ENCODE measurements at regions not wholly inside any gene's neighbourhood (a gene's known extent, or its start where the extent isn't known, plus 50 kb on each side); places are given as distances from the start of the nearest gene placed in this dataset.
"Not testable (repeated sequence)": the region's sequence is repeated elsewhere in the genome, so short reads cannot be mapped to it uniquely, and the experiment has no call there.

- H3K4me3 ChIP-seq (ENCODE audit: low read length), result no peak overlapping the region
Measured at GRCh38 chr4:20196476-20196875, 55.2 kb upstream of the SLIT2 start.

GRCh38 chr4:20195071-20195885, 56.4 kb upstream of the SLIT2 start:
- Histone ChIP-seq H3K27ac (ENCODE audit: low read length) (no peak overlapping the region), H3K9ac (ENCODE audit: low read length) (no peak overlapping the region), H3K36me3 (ENCODE audit: control insufficient read depth, low read depth, low read length) (no peaks in the 10 kb centered on the region), H3K4me1 (ENCODE audit: control insufficient read depth, low read depth, low read length) (no peaks in the 10 kb centered on the region), H3K4me3 (ENCODE audit: low read length) (no peak overlapping the region), H3K27me3 (ENCODE audit: control insufficient read depth, insufficient read depth, low read length) (no peaks in the 10 kb centered on the region), H3K9me3 (ENCODE audit: control insufficient read depth, low read depth, low read length) (no peaks in the 10 kb centered on the region)

More at GRCh38 chr4:20196476-20196875, 55.2 kb upstream of the SLIT2 start:
- Histone ChIP-seq H3K27ac (ENCODE audit: low read length) (no peak overlapping the region), H3K27me3 (ENCODE audit: control insufficient read depth, insufficient read depth, low read length) (no peaks in the 10 kb centered on the region), H3K9me3 (ENCODE audit: control insufficient read depth, low read depth, low read length) (no peaks in the 10 kb centered on the region), H3K9ac (ENCODE audit: low read length) (no peak overlapping the region), H3K4me1 (ENCODE audit: control insufficient read depth, low read depth, low read length) (no peaks in the 10 kb centered on the region), H3K36me3 (ENCODE audit: control insufficient read depth, low read depth, low read length) (no peaks in the 10 kb centered on the region)

GRCh38 chr4:20194123-20195013, 57.3 kb upstream of the SLIT2 start:
- H3K9me3 ChIP-seq (ENCODE audit: control insufficient read depth, low read depth, low read length), result no peaks in the 10 kb centered on the region
- H3K4me1 ChIP-seq (ENCODE audit: control insufficient read depth, low read depth, low read length), result no peaks in the 10 kb centered on the region
- H3K27ac ChIP-seq (ENCODE audit: low read length), result no peak overlapping the region
- no peak overlapping the region for H3K4me3 ChIP-seq (ENCODE audit: low read length)
- no peaks in the 10 kb centered on the region for H3K36me3 ChIP-seq (ENCODE audit: control insufficient read depth, low read depth, low read length)
- H3K27me3 ChIP-seq (ENCODE audit: control insufficient read depth, insufficient read depth, low read length), result no peaks in the 10 kb centered on the region
- no peak overlapping the region for H3K9ac ChIP-seq (ENCODE audit: low read length)

- no peaks in the 10 kb centered on the region for H3K4me1 ChIP-seq (ENCODE audit: control insufficient read depth, low read depth, low read length)
- no peaks in the 10 kb centered on the region for H3K27me3 ChIP-seq (ENCODE audit: control insufficient read depth, insufficient read depth, low read length)
- no peak overlapping the region for H3K27ac ChIP-seq (ENCODE audit: low read length)
- no peak overlapping the region for H3K9ac ChIP-seq (ENCODE audit: low read length)
- H3K4me3 ChIP-seq (ENCODE audit: low read length), result no peak overlapping the region
- H3K36me3 ChIP-seq (ENCODE audit: control insufficient read depth, low read depth, low read length), result no peaks in the 10 kb centered on the region
- no peaks in the 10 kb centered on the region for H3K9me3 ChIP-seq (ENCODE audit: control insufficient read depth, low read depth, low read length)
Measured at GRCh38 chr4:20193141-20193936, 58.4 kb upstream of the SLIT2 start.

GRCh38 chr4:20192736-20193135, 59.0 kb upstream of the SLIT2 start:
- Histone ChIP-seq H3K36me3 (ENCODE audit: control insufficient read depth, low read depth, low read length) (no peaks in the 10 kb centered on the region), H3K9me3 (ENCODE audit: control insufficient read depth, low read depth, low read length) (no peaks in the 10 kb centered on the region), H3K27me3 (ENCODE audit: control insufficient read depth, insufficient read depth, low read length) (no peaks in the 10 kb centered on the region), H3K9ac (ENCODE audit: low read length) (no peak overlapping the region), H3K4me3 (ENCODE audit: low read length) (no peak overlapping the region), H3K27ac (ENCODE audit: low read length) (no peak overlapping the region), H3K4me1 (ENCODE audit: control insufficient read depth, low read depth, low read length) (no peaks in the 10 kb centered on the region)

GRCh38 chr4:20185103-20185502, 66.6 kb upstream of the SLIT2 start:
- Histone ChIP-seq H3K9me3 (ENCODE audit: control insufficient read depth, low read depth, low read length) (no peaks in the 10 kb centered on the region), H3K27me3 (ENCODE audit: control insufficient read depth, insufficient read depth, low read length) (no peaks in the 10 kb centered on the region), H3K4me3 (ENCODE audit: low read length) (no peak overlapping the region), H3K4me1 (ENCODE audit: control insufficient read depth, low read depth, low read length) (no peaks in the 10 kb centered on the region), H3K27ac (ENCODE audit: low read length) (no peak overlapping the region), H3K9ac (ENCODE audit: low read length) (no peak overlapping the region), H3K36me3 (ENCODE audit: control insufficient read depth, low read depth, low read length) (no peaks in the 10 kb centered on the region)

GRCh38 chr4:20183131-20183530, 68.6 kb upstream of the SLIT2 start:
- not testable (repeated sequence) for H3K36me3 ChIP-seq (ENCODE audit: control insufficient read depth, low read depth, low read length); H3K4me3 ChIP-seq (ENCODE audit: low read length); H3K4me1 ChIP-seq (ENCODE audit: control insufficient read depth, low read depth, low read length); H3K27ac ChIP-seq (ENCODE audit: low read length); H3K9ac ChIP-seq (ENCODE audit: low read length); H3K9me3 ChIP-seq (ENCODE audit: control insufficient read depth, low read depth, low read length); H3K27me3 ChIP-seq (ENCODE audit: control insufficient read depth, insufficient read depth, low read length)

- no peak overlapping the region for H3K4me3 ChIP-seq (ENCODE audit: low read length)
- no peaks in the 10 kb centered on the region for H3K9me3 ChIP-seq (ENCODE audit: control insufficient read depth, low read depth, low read length)
- no peak overlapping the region for H3K27ac ChIP-seq (ENCODE audit: low read length)
- no peak overlapping the region for H3K9ac ChIP-seq (ENCODE audit: low read length)
- no peaks in the 10 kb centered on the region for H3K4me1 ChIP-seq (ENCODE audit: control insufficient read depth, low read depth, low read length)
- H3K36me3 ChIP-seq (ENCODE audit: control insufficient read depth, low read depth, low read length), result no peaks in the 10 kb centered on the region
- no peaks in the 10 kb centered on the region for H3K27me3 ChIP-seq (ENCODE audit: control insufficient read depth, insufficient read depth, low read length)
Measured at GRCh38 chr4:20181926-20182325, 69.8 kb upstream of the SLIT2 start.

- no peak overlapping the region for H3K9ac ChIP-seq (ENCODE audit: low read length)
- no peaks in the 10 kb centered on the region for H3K9me3 ChIP-seq (ENCODE audit: control insufficient read depth, low read depth, low read length)
- no peak overlapping the region for H3K4me3 ChIP-seq (ENCODE audit: low read length)
- H3K36me3 ChIP-seq (ENCODE audit: control insufficient read depth, low read depth, low read length), result no peaks in the 10 kb centered on the region
- H3K27me3 ChIP-seq (ENCODE audit: control insufficient read depth, insufficient read depth, low read length), result no peaks in the 10 kb centered on the region
- H3K4me1 ChIP-seq (ENCODE audit: control insufficient read depth, low read depth, low read length), result no peaks in the 10 kb centered on the region
- H3K27ac ChIP-seq (ENCODE audit: low read length), result no peak overlapping the region
Measured at GRCh38 chr4:20180509-20180908, 71.2 kb upstream of the SLIT2 start.

GRCh38 chr4:20178902-20179576, 72.7 kb upstream of the SLIT2 start:
- Histone ChIP-seq H3K9ac (ENCODE audit: low read length) (no peak overlapping the region), H3K27me3 (ENCODE audit: control insufficient read depth, insufficient read depth, low read length) (no peaks in the 10 kb centered on the region), H3K4me3 (ENCODE audit: low read length) (no peak overlapping the region), H3K4me1 (ENCODE audit: control insufficient read depth, low read depth, low read length) (no peaks in the 10 kb centered on the region), H3K27ac (ENCODE audit: low read length) (no peak overlapping the region), H3K36me3 (ENCODE audit: control insufficient read depth, low read depth, low read length) (no peaks in the 10 kb centered on the region), H3K9me3 (ENCODE audit: control insufficient read depth, low read depth, low read length) (no peaks in the 10 kb centered on the region)

GRCh38 chr4:20176881-20177280, 74.8 kb upstream of the SLIT2 start:
- Histone ChIP-seq H3K27ac (ENCODE audit: low read length) (no peak overlapping the region), H3K4me1 (ENCODE audit: control insufficient read depth, low read depth, low read length) (no peaks in the 10 kb centered on the region), H3K9me3 (ENCODE audit: control insufficient read depth, low read depth, low read length) (no peaks in the 10 kb centered on the region), H3K9ac (ENCODE audit: low read length) (no peak overlapping the region), H3K27me3 (ENCODE audit: control insufficient read depth, insufficient read depth, low read length) (no peaks in the 10 kb centered on the region), H3K4me3 (ENCODE audit: low read length) (no peak overlapping the region), H3K36me3 (ENCODE audit: control insufficient read depth, low read depth, low read length) (no peaks in the 10 kb centered on the region)

All from iPS-18a (cell line).